ENCODE measurements at regions not wholly inside any gene's neighbourhood (a gene's known extent, or its start where the extent isn't known, plus 50 kb on each side); places are given as distances from the start of the nearest gene placed in this dataset.

GRCh38 chr19:46962030-46962570, 57.5 kb upstream of the NPAS1 start:
- no peak for DNase-seq
- H3K9me3 Mint-ChIP-seq (ENCODE audit: low read depth, unreplicated experiment), result no peaks in the 10 kb centered on the region
- H3K36me3 Mint-ChIP-seq (ENCODE audit: insufficient read depth, unreplicated experiment), result peaks cover 21% of the 10 kb centered on the region
- H3K4me3 Mint-ChIP-seq (ENCODE audit: low read depth, unreplicated experiment), result no peak overlapping the region
- H3K27me3 Mint-ChIP-seq (ENCODE audit: unreplicated experiment), result no peaks in the 10 kb centered on the region
- H3K27ac Mint-ChIP-seq (ENCODE audit: unreplicated experiment), result no peak overlapping the region
- intact Hi-C loops (cut with micrococcal nuclease; ENCODE audit: unreplicated experiment), result no loop called here
- CTCF ChIA-PET, result interaction anchor here (0.7 kb wide), 1 partner anchor 50 kb away, joined by 3 read pairs; no protein-coding TSS in a partner anchor
- no TSS peak for BruUV-seq (replicated peaks)
- H3K4me1 Mint-ChIP-seq (ENCODE audit: low read depth, unreplicated experiment), result peaks cover under 1% of the 10 kb centered on the region
- TF ChIP-seq CTCF (IDR thresholded peaks at IDR 0.05; ENCODE audit: unreplicated experiment), result no peak

- CTCF ChIA-PET, result interaction anchor here (0.6 to 0.7 kb wide), 2 partner anchors 89 to 170 kb away, joined by 3 read pairs; no protein-coding TSS in a partner anchor
- H3K4me3 Mint-ChIP-seq (ENCODE audit: low read depth, unreplicated experiment), result no peak overlapping the region
These were observed 56.4 kb upstream of the NPAS1 start for GRCh38 chr19:46963093-46963734.

GRCh38 chr19:46967578-46968032, 52.0 kb upstream of the NPAS1 start:
- CTCF ChIA-PET, result no interaction called here
- peaks cover 11% of the 10 kb centered on the region for H3K4me1 Mint-ChIP-seq (ENCODE audit: low read depth, unreplicated experiment)
- H3K27me3 Mint-ChIP-seq (ENCODE audit: unreplicated experiment), result no peaks in the 10 kb centered on the region
- no peak overlapping the region for H3K4me3 Mint-ChIP-seq (ENCODE audit: low read depth, unreplicated experiment)
- no peak overlapping the region for H3K27ac Mint-ChIP-seq (ENCODE audit: unreplicated experiment)
- peaks cover 26% of the 10 kb centered on the region for H3K36me3 Mint-ChIP-seq (ENCODE audit: insufficient read depth, unreplicated experiment)
- intact Hi-C loops (cut with micrococcal nuclease; ENCODE audit: unreplicated experiment), result no loop called here
- H3K9me3 Mint-ChIP-seq (ENCODE audit: low read depth, unreplicated experiment), result no peaks in the 10 kb centered on the region
- no peak for DNase-seq
- TF ChIP-seq CTCF (IDR thresholded peaks at IDR 0.05; ENCODE audit: unreplicated experiment), result no peak
- BruUV-seq (replicated peaks), result no TSS peak

More at GRCh38 chr19:46963093-46963734, 56.4 kb upstream of the NPAS1 start:
- BruUV-seq (replicated peaks), result no TSS peak
- Mint-ChIP-seq H3K9me3 (ENCODE audit: low read depth, unreplicated experiment) (no peaks in the 10 kb centered on the region), H3K36me3 (ENCODE audit: insufficient read depth, unreplicated experiment) (peaks cover 30% of the 10 kb centered on the region), H3K4me1 (ENCODE audit: low read depth, unreplicated experiment) (peaks cover 11% of the 10 kb centered on the region), H3K27me3 (ENCODE audit: unreplicated experiment) (no peaks in the 10 kb centered on the region), H3K27ac (ENCODE audit: unreplicated experiment) (no peak overlapping the region)
- no peak for DNase-seq
- intact Hi-C loops (cut with micrococcal nuclease; ENCODE audit: unreplicated experiment), result no loop called here
- TF ChIP-seq CTCF (IDR thresholded peaks at IDR 0.05; ENCODE audit: unreplicated experiment), result no peak

Data from Calu3 (cell line).